Gastroesophageal sphincter (tissue), 3 donors: ENCODE measurements at regions not wholly inside any gene's neighbourhood (a gene's known extent, or its start where the extent isn't known, plus 50 kb on each side); places are given as distances from the start of the nearest gene placed in this dataset.

ENCODE experiments used
- POLR2AphosphoS5 ChIP-seq: sonication (generic); formaldehyde crosslinking; IDR thresholded peaks from one replicate; pipeline ENCODE4 v1.6.1; 2017; ENCODE audit warnings: antibody characterized with exemption
- TF ChIP-seq, protein P1 (sequence below), 4 experiments: fragments of 200-600 bp in 2 of 4; fragments of 450-650 bp in 2 of 4; sonication (generic) in 1 of 4; IDR thresholded peaks; one replicate each; pipeline ENCODE4 v1.5.1; 2017 to 2019; ENCODE audit warnings: antibody characterized with exemption in 4 of 4, mild to moderate bottlenecking in 2 of 4, moderate library complexity in 2 of 4

DNA sequence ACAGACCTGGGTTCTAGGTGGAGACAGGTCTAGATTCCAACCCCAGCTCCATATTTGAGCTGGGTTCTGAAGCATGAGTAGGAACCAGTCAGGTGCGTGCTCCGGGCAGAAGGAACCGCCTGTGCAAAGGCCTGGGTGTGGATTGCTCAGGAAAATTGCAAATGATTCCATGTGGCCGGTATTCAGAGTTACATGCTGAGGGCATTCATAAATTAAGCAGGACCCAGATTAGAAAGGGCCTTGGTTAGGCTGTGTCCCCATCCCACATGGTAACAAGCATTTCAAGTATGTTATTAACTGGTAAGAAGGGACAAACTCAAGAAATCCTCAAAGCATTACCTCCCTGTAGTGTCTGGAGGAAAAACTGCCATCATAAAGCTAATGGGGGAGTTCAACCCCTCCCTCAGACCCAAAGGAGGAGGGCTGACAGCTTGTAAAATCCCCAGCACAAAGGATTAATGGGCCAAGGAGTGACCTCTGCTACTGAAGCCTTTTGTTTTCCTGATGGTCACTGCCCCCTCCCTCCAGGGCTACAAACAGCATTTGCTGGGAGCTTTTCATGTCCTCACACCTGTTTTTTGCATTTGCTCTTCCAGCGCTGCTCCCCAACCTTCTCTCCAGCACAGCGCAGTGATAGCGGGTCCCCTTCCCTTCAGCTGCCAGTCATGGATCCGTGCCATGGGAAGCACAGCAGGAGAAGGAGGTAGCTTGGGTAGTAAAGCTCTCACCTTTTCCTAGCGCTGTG lies 218.0 kb downstream of the C16orf95 start:
- TF ChIP-seq, protein P1, sequence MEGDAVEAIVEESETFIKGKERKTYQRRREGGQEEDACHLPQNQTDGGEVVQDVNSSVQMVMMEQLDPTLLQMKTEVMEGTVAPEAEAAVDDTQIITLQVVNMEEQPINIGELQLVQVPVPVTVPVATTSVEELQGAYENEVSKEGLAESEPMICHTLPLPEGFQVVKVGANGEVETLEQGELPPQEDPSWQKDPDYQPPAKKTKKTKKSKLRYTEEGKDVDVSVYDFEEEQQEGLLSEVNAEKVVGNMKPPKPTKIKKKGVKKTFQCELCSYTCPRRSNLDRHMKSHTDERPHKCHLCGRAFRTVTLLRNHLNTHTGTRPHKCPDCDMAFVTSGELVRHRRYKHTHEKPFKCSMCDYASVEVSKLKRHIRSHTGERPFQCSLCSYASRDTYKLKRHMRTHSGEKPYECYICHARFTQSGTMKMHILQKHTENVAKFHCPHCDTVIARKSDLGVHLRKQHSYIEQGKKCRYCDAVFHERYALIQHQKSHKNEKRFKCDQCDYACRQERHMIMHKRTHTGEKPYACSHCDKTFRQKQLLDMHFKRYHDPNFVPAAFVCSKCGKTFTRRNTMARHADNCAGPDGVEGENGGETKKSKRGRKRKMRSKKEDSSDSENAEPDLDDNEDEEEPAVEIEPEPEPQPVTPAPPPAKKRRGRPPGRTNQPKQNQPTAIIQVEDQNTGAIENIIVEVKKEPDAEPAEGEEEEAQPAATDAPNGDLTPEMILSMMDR (IDR thresholded peaks at IDR 0.05): no peak
- no peak for TF ChIP-seq POLR2AphosphoS5
